ENCODE measurements at regions not wholly inside any gene's neighbourhood (a gene's known extent, or its start where the extent isn't known, plus 50 kb on each side); places are given as distances from the start of the nearest gene placed in this dataset.

DNA sequence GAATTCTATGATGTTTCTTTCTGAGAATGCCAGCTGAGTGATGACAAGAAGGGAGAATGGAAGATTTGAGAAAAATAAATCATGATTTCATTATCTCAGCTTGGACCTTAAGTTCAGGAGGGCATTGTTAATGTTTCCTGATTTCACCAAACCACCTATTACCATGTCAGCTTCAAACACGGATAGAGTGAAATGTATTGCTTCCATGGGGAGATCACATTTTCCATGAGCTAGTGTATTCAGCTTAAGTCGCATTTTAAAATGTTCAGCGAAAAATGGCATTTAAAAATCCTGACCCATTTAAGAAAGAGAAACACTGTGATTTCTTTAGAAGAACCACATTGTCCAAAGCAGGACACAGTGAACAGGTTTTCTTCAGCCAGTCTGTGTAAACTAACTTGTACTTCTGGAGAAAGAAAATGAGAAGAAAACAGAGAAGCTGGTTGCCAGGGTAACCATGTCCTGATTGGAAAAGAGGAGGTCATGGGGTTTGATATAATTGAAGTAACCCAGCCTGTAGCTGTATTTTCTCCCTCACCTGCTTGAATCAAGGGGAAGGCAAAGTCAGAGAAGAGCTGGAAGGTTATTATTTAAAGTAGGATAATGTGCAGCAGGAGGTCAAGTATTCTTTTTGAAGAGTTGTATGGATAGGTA is 684.1 kb upstream of the NRSN1 start:
- Histone ChIP-seq H3K27ac (no peak overlapping the region), H3K27me3 (no peaks in the 10 kb centered on the region), H3K4me3 (no peak overlapping the region), H3K36me3 (no peaks in the 10 kb centered on the region), H3K4me1 (no peaks in the 10 kb centered on the region), H3K9me3 (no peaks in the 10 kb centered on the region)
- in situ Hi-C loops (cut with MboI; ENCODE audit: low pct_ligation_motif_present in 1 of 4, low pct_unique_long_range_greater_than_20kb in 1 of 4, low sequenced_read_pairs in 3 of 4) (no loop called here), intact Hi-C loops (cut with DNase I; ENCODE audit: low total_unique reads) (no loop called here)
- 83 to 86% methylated on average over 3 of the region's 3 CpGs for WGBS, 2 donors (ENCODE audit: low coverage in 1 of 2)
- TF ChIP-seq EP300 (IDR thresholded peaks at IDR 0.05; ENCODE audit: low read depth), result no peak
- TF ChIP-seq POLR2AphosphoS5 (IDR thresholded peaks at IDR 0.05), result no peak
- TF ChIP-seq POLR2A (IDR thresholded peaks at IDR 0.05), result no peak
- TF ChIP-seq, protein P1, sequence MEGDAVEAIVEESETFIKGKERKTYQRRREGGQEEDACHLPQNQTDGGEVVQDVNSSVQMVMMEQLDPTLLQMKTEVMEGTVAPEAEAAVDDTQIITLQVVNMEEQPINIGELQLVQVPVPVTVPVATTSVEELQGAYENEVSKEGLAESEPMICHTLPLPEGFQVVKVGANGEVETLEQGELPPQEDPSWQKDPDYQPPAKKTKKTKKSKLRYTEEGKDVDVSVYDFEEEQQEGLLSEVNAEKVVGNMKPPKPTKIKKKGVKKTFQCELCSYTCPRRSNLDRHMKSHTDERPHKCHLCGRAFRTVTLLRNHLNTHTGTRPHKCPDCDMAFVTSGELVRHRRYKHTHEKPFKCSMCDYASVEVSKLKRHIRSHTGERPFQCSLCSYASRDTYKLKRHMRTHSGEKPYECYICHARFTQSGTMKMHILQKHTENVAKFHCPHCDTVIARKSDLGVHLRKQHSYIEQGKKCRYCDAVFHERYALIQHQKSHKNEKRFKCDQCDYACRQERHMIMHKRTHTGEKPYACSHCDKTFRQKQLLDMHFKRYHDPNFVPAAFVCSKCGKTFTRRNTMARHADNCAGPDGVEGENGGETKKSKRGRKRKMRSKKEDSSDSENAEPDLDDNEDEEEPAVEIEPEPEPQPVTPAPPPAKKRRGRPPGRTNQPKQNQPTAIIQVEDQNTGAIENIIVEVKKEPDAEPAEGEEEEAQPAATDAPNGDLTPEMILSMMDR (IDR thresholded peaks at IDR 0.05), result no peak
- no peak for DNase-seq

DNA sequence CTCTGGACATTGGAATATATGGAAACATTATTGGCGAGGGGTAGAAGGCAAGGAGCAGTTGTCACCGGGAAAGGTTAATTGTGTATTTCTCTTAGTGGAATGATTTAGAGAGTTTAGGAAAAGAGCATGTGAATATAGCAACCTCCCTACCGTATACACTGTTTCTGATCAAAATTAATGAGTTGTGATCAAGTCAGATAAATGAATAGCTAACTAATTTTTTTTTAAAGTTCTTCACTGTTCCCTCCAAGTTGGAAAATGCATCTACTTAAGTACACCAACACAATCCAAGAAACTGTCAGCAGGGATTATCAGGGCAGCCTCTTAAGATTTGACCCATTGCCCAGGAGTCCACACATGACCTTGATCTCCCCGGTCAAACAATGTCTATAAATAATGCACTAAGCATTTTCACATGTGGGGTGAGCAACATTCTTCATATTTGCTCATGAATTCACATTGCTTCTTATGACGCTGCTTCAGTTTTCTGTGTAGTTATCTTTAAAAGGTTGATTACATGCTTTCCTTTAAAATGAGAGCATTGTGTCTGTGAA is 680.8 kb upstream of the NRSN1 start:
- in situ Hi-C loops (cut with MboI; ENCODE audit: low pct_ligation_motif_present in 1 of 4, low pct_unique_long_range_greater_than_20kb in 1 of 4, low sequenced_read_pairs in 3 of 4) (no loop called here), intact Hi-C loops (cut with DNase I; ENCODE audit: low total_unique reads) (no loop called here)
- Histone ChIP-seq H3K27ac (no peak overlapping the region), H3K4me3 (no peak overlapping the region), H3K9me3 (no peaks in the 10 kb centered on the region), H3K4me1 (no peaks in the 10 kb centered on the region), H3K36me3 (no peaks in the 10 kb centered on the region), H3K27me3 (no peaks in the 10 kb centered on the region)
- no peak for DNase-seq
- 52 to 67% methylated on average over 5 of the region's 5 CpGs for WGBS, 2 donors (ENCODE audit: low coverage in 1 of 2)
- TF ChIP-seq, protein P1 (IDR thresholded peaks at IDR 0.05), result no peak
- no peak for TF ChIP-seq EP300 (IDR thresholded peaks at IDR 0.05; ENCODE audit: low read depth)
- TF ChIP-seq POLR2AphosphoS5 (IDR thresholded peaks at IDR 0.05), result no peak
- no peak for TF ChIP-seq POLR2A (IDR thresholded peaks at IDR 0.05)

DNA sequence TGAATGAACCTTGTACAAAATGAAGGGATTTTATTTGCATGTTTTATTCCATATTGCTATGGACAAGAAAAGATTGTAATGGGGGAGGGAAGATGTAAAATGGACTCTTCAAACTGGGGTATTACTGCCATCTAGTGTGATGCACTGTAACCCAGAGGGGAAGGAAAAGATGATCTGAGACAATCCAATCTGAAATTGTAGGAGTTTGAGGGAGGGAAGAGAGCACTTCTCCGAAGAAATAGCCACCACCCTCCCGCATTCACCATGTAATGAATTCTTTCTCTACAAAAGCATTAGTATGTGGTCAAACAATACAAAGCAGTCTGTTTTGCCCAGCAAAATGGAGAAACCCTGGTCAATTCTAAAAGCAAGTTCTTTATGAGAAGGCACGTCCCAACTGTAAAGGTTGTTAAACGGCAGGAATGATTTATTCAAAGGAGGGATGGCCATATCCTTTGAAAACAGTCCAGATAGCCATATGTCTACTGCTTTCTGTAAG is 679.5 kb upstream of the NRSN1 start:
- TF ChIP-seq POLR2A (IDR thresholded peaks at IDR 0.05), result no peak
- TF ChIP-seq, protein P1 (IDR thresholded peaks at IDR 0.05), result peak in 1 of 5 experiments; percentile 17
- 40 to 52% methylated on average over 3 to 4 of the region's 4 CpGs for WGBS, 2 donors (ENCODE audit: low coverage in 1 of 2)
- in situ Hi-C loops (cut with MboI; ENCODE audit: low pct_ligation_motif_present in 1 of 4, low pct_unique_long_range_greater_than_20kb in 1 of 4, low sequenced_read_pairs in 3 of 4) (no loop called here), intact Hi-C loops (cut with DNase I; ENCODE audit: low total_unique reads) (no loop called here)
- no peaks in the 10 kb centered on the region for H3K9me3 ChIP-seq
- DNase-seq, result no peak
- no peak overlapping the region for H3K27ac ChIP-seq
- H3K27me3 ChIP-seq, result no peaks in the 10 kb centered on the region
- no peaks in the 10 kb centered on the region for H3K36me3 ChIP-seq
- no peak overlapping the region for H3K4me3 ChIP-seq
- H3K4me1 ChIP-seq, result no peaks in the 10 kb centered on the region

DNA sequence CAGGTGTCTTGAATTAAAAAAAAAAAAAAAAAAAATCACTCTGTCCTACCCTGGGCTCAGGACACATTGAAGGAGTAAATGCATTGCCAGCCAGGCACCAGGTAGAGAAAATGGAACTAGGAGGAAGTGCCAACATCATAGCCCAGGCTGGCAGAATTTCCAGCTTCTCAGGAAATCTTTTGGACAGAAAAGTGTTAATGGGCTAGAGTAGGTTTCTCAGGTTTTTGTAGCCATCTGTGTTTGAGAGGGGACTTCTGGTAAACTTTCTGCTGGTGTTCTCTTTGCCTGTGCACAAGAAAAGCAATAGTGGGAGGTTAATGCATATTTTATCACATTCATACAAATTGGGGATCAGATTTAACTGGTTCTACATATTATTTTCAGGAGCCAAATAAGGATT is 678.3 kb upstream of the NRSN1 start:
- DNase-seq, result no peak
- H3K4me1 ChIP-seq, result no peaks in the 10 kb centered on the region
- no peaks in the 10 kb centered on the region for H3K36me3 ChIP-seq
- H3K9me3 ChIP-seq, result no peaks in the 10 kb centered on the region
- intact Hi-C loops (cut with DNase I; ENCODE audit: low total_unique reads), result no loop called here
- no peak overlapping the region for H3K4me3 ChIP-seq
- H3K27ac ChIP-seq, result no peak overlapping the region
- no peak for TF ChIP-seq EP300 (IDR thresholded peaks at IDR 0.05; ENCODE audit: low read depth)
- no peak for TF ChIP-seq POLR2A (IDR thresholded peaks at IDR 0.05)
- TF ChIP-seq, protein P1 (IDR thresholded peaks at IDR 0.05), result no peak
- TF ChIP-seq POLR2AphosphoS5 (IDR thresholded peaks at IDR 0.05), result no peak
- in situ Hi-C loops (cut with MboI; ENCODE audit: low pct_ligation_motif_present in 1 of 4, low pct_unique_long_range_greater_than_20kb in 1 of 4, low sequenced_read_pairs in 3 of 4), result no loop called here
- no peaks in the 10 kb centered on the region for H3K27me3 ChIP-seq

All from transverse colon (tissue), 4 donors.